Common myeloid progenitor, CD34-positive (primary cell): ENCODE measurements at regions not wholly inside any gene's neighbourhood (a gene's known extent, or its start where the extent isn't known, plus 50 kb on each side); places are given as distances from the start of the nearest gene placed in this dataset.

Experiments
- CTCF ChIA-PET: fragments of 350-600 bp; sonication (Branson Sonifier 250); formaldehyde crosslinking; loops from one replicate; lab custom pipeline; 2021; ENCODE audit warnings: antibody characterized with exemption; lab: Charles Lee
- POLR2A ChIA-PET: fragments of 350-600 bp; sonication (Branson Sonifier 250); formaldehyde crosslinking; loops from one replicate; lab custom pipeline; 2021; ENCODE audit warnings: antibody characterized with exemption; lab: Charles Lee
- DNase-seq, 3 donors: peaks; one replicate each; pipeline versions ENCODE4 v3.0.0 to v3.0.0-alpha.2; 2013
- H3K27ac ChIP-seq, 2 experiments: 1 replicate in 1 of 2; 2 replicates in 1 of 2; pipeline ENCODE4 v1.7.0; 2013; ENCODE audit warnings: inconsistent platforms in 2 of 2, low read length in 2 of 2, mild to moderate bottlenecking in 2 of 2, low read depth in 1 of 2, moderate library complexity in 1 of 2; ENCODE audit not compliant: severe bottlenecking in 2 of 2, insufficient read depth in 1 of 2, poor library complexity in 1 of 2
- H3K27me3 ChIP-seq, 5 experiments: replicated peaks in 2 of 5; 1 replicate in 3 of 5; 2 replicates in 2 of 5; pipeline versions ENCODE4 v1.6.1 to v1.7.0; 2013; ENCODE audit warnings: low read length in 4 of 5, mild to moderate bottlenecking in 2 of 5, moderate library complexity in 2 of 5, inconsistent platforms in 1 of 5; ENCODE audit not compliant: insufficient read depth in 5 of 5, control insufficient read depth in 4 of 5
- H3K36me3 ChIP-seq, 4 experiments: 1 replicate in 2 of 4; 2 replicates in 2 of 4; pipeline versions ENCODE4 v1.6.1 to v1.7.0; 2013; ENCODE audit warnings: low read length in 3 of 4, control low read depth in 1 of 4, mild to moderate bottlenecking in 1 of 4; ENCODE audit not compliant: control insufficient read depth in 4 of 4, insufficient read depth in 4 of 4
- H3K4me1 ChIP-seq, 4 experiments: 1 replicate in 3 of 4; 2 replicates in 1 of 4; pipeline versions ENCODE4 v1.6.1 to v1.7.1; 2013; ENCODE audit warnings: low read length in 3 of 4, mild to moderate bottlenecking in 3 of 4, control low read depth in 1 of 4, inconsistent platforms in 1 of 4, moderate library complexity in 1 of 4; ENCODE audit not compliant: control insufficient read depth in 4 of 4, insufficient read depth in 4 of 4; ENCODE audit errors: control extremely low read depth in 1 of 4
- H3K4me3 ChIP-seq, 7 experiments: 1 replicate in 4 of 7; 2 replicates in 3 of 7; pipeline versions ENCODE4 v1.5.1 to v1.7.0; 2013; ENCODE audit warnings: mild to moderate bottlenecking in 7 of 7, low read length in 6 of 7, moderate library complexity in 6 of 7, inconsistent platforms in 2 of 7, low read depth in 2 of 7, control low read depth in 1 of 7; ENCODE audit not compliant: insufficient read depth in 4 of 7, control insufficient read depth in 1 of 7; ENCODE audit errors: extremely low read depth in 1 of 7
- H3K9me3 ChIP-seq, 5 experiments: 1 replicate in 4 of 5; 2 replicates in 1 of 5; pipeline versions ENCODE4 v1.6.1 to v1.7.1; 2013; ENCODE audit warnings: low read length in 4 of 5, mild to moderate bottlenecking in 2 of 5, inconsistent platforms in 1 of 5, low read depth in 1 of 5, moderate library complexity in 1 of 5; ENCODE audit not compliant: control insufficient read depth in 4 of 5, insufficient read depth in 2 of 5; ENCODE audit errors: control extremely low read depth in 1 of 5
- WGBS: methylation state at CpG from one replicate; pipeline ENCODE4 v1.1.5; 2013; ENCODE audit not compliant: insufficient coverage; 5-methylcytosine and 5-hydroxymethylcytosine counted together

- DNase-seq, result no peak
- Histone ChIP-seq H3K4me3 (no peak overlapping the region), H3K27me3 (peaks cover 0 to 8% (median 6%) of the 10 kb centered on the region in 5 experiments), H3K36me3 (no peaks in the 10 kb centered on the region), H3K27ac (no peak overlapping the region), H3K4me1 (no peaks in the 10 kb centered on the region), H3K9me3 (no peaks in the 10 kb centered on the region)
- CTCF ChIA-PET, result interaction anchor here (1.5 to 1.6 kb wide), 2 partner anchors 23 to 149 kb away, joined by 3 to 4 read pairs; no protein-coding TSS in a partner anchor
- 78% methylated on average over 6 of the region's 6 CpGs for WGBS
- POLR2A ChIA-PET, result no interaction called here
These were observed 392.9 kb upstream of the WWC1 start for GRCh38 chr5:167898361-167899042.

DNA sequence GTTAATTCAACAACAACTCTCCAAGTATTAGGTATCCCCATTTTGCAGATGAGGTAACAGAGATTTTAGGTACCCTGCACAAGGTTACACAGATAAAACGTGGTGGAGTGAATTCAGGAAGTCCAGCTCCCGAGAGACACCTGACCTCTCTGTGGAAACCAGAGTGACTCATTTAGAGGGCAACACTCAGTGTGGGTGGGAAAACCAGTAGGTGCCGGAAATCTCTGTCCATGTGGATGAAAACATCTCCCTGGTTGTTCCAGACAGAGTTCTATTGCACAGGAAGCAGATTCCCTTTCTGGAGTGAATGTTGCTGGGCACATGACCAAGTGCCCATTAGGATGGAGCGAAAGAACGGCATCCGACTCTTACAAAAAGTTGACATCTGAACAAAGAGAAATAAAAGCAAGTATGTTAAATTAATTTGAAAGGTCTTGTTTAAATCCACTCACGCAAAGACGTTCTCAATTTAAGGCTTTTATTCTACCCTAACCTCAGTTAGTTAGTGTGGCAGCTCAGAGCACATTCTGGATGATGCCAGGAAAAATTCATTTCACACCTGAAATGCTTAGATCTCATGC, 391.9 kb upstream of the WWC1 start:
- no peak overlapping the region for H3K4me3 ChIP-seq
- ChIA-PET CTCF (no interaction called here), POLR2A (no interaction called here)
- H3K27ac ChIP-seq, result no peak overlapping the region
- H3K27me3 ChIP-seq, result peaks cover 0 to 8% (median 8%) of the 10 kb centered on the region in 5 experiments
- no peaks in the 10 kb centered on the region for H3K36me3 ChIP-seq
- no peak for DNase-seq
- no peaks in the 10 kb centered on the region for H3K4me1 ChIP-seq
- WGBS, result 78% methylated on average over 3 of the region's 8 CpGs
- H3K9me3 ChIP-seq, result no peaks in the 10 kb centered on the region

GRCh38 chr5:167900340-167900935, 391.0 kb upstream of the WWC1 start:
- no peak overlapping the region for H3K4me3 ChIP-seq
- no peaks in the 10 kb centered on the region for H3K36me3 ChIP-seq
- H3K9me3 ChIP-seq, result no peaks in the 10 kb centered on the region
- DNase-seq, result no peak
- peaks cover 0 to 8% (median 8%) of the 10 kb centered on the region in 5 experiments for H3K27me3 ChIP-seq
- WGBS, result 91% methylated on average over 6 of the region's 6 CpGs
- POLR2A ChIA-PET, result no interaction called here
- H3K27ac ChIP-seq, result no peak overlapping the region
- no peaks in the 10 kb centered on the region for H3K4me1 ChIP-seq
- CTCF ChIA-PET, result no interaction called here

DNA sequence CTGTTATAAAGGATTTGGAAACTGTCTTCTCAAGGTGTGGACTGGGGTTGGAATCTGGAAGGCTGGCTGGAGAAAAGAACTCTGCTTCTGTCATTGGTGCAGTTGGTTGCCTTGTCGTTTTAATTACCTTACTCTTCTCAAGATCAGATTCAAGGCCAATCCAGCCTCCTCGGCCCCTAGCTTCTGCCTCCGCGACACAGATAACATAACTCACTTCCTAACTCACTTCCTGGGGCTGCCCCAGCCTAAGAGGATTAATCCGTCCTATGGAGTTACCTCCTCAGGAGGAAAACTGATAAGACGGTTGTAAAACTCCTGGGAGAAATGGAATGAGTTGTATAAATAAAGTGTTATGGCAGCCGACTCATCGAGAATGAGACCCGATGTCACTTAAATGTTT, 389.1 kb upstream of the WWC1 start:
- Histone ChIP-seq H3K4me1 (no peaks in the 10 kb centered on the region), H3K9me3 (no peaks in the 10 kb centered on the region), H3K27ac (no peak overlapping the region), H3K27me3 (peaks cover 0 to 8% (median 8%) of the 10 kb centered on the region in 5 experiments), H3K4me3 (no peak overlapping the region), H3K36me3 (no peaks in the 10 kb centered on the region)
- DNase-seq, result no peak
- CTCF ChIA-PET, result no interaction called here
- 48% methylated on average over 6 of the region's 9 CpGs for WGBS
- POLR2A ChIA-PET, result no interaction called here

DNA sequence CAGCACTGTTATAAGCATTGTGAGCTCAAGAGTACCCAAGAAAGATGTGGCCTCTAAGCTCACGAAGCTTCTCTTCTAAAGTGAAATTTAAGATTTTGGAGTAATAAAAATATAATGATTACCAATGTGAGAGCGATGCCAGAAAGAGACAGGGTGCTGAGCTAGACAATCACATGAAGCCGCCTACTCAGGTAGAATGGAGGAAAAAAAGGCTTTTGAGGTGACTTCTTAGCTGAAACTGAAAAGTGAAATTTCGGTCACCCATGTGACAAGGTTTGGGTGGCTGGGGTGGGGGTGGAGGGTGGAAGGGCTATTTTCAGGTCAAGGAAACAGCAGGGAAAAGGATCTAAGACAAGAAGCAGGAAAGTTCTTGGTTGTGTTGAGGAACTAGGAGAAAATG, 388.2 kb upstream of the WWC1 start:
- DNase-seq, result no peak
- Histone ChIP-seq H3K36me3 (no peaks in the 10 kb centered on the region), H3K27ac (no peak overlapping the region), H3K9me3 (no peaks in the 10 kb centered on the region), H3K4me1 (no peaks in the 10 kb centered on the region), H3K27me3 (peaks cover 0 to 8% (median 7%) of the 10 kb centered on the region in 5 experiments), H3K4me3 (no peak overlapping the region)
- 100% methylated on average over 2 of the region's 4 CpGs for WGBS
- ChIA-PET POLR2A (no interaction called here), CTCF (no interaction called here)

DNA sequence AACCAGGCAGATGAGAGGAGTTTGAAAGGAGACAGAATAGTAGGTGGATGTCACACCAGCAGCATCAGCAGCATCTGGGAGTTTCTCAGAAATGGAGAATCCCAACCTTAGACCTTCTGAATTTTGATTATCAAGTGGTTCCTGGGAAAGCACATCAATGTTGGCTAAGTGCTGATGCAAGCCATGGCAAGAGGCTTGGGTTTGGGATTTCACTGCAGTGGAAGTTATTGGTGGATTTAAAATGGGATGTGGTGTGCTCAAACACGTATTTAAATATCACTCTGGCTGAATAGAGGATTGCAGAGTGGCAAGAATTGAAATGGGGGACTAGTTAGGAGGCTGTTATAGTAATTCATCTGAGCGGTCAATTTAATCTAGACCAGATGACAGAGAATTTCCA, 387.8 kb upstream of the WWC1 start:
- DNase-seq, result no peak
- ChIA-PET POLR2A (no interaction called here), CTCF (no interaction called here)
- Histone ChIP-seq H3K4me3 (no peak overlapping the region), H3K36me3 (no peaks in the 10 kb centered on the region), H3K27me3 (peaks cover 0 to 8% (median 6%) of the 10 kb centered on the region in 5 experiments), H3K4me1 (no peaks in the 10 kb centered on the region), H3K27ac (no peak overlapping the region), H3K9me3 (no peaks in the 10 kb centered on the region)
- WGBS, result 83% methylated on average over 2 of the region's 2 CpGs
